ENCODE measurements at regions not wholly inside any gene's neighbourhood (a gene's known extent, or its start where the extent isn't known, plus 50 kb on each side); places are given as distances from the start of the nearest gene placed in this dataset.

DNA sequence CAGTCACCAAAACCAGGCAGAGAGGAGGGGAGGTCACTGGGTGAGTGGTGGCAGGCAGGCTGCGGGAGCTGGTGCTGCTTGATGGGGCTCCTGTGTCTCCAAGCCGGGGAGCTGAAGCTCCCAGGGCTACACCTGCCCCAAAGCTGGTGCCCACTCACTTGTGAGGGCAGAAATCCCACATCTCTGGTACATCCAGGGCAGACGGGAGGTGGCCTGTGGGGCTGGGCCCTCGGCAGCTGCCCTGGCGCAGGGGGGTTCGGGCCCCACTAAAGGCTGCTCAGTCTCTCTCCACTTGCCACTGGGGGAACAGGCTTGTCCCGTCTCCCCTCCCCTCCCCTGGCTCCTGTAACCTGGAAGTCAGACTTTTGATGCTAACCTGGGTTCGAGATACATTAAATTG is 55.6 kb upstream of the PPARA start:
- peaks cover 14% of the 10 kb centered on the region for H3K4me1 Mint-ChIP-seq
- H3K27me3 Mint-ChIP-seq (ENCODE audit: low read depth) = peaks cover 4% of the 10 kb centered on the region
- H3K9me3 Mint-ChIP-seq = no peaks in the 10 kb centered on the region
- H3K36me3 Mint-ChIP-seq (ENCODE audit: low read depth) = no peaks in the 10 kb centered on the region
- no peak overlapping the region for H3K27ac Mint-ChIP-seq
- no peak overlapping the region for H3K4me3 Mint-ChIP-seq
- TF ChIP-seq, protein P1, sequence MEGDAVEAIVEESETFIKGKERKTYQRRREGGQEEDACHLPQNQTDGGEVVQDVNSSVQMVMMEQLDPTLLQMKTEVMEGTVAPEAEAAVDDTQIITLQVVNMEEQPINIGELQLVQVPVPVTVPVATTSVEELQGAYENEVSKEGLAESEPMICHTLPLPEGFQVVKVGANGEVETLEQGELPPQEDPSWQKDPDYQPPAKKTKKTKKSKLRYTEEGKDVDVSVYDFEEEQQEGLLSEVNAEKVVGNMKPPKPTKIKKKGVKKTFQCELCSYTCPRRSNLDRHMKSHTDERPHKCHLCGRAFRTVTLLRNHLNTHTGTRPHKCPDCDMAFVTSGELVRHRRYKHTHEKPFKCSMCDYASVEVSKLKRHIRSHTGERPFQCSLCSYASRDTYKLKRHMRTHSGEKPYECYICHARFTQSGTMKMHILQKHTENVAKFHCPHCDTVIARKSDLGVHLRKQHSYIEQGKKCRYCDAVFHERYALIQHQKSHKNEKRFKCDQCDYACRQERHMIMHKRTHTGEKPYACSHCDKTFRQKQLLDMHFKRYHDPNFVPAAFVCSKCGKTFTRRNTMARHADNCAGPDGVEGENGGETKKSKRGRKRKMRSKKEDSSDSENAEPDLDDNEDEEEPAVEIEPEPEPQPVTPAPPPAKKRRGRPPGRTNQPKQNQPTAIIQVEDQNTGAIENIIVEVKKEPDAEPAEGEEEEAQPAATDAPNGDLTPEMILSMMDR (IDR thresholded peaks at IDR 0.05; ENCODE audit: unreplicated experiment in 3 of 3) = no peak

DNA sequence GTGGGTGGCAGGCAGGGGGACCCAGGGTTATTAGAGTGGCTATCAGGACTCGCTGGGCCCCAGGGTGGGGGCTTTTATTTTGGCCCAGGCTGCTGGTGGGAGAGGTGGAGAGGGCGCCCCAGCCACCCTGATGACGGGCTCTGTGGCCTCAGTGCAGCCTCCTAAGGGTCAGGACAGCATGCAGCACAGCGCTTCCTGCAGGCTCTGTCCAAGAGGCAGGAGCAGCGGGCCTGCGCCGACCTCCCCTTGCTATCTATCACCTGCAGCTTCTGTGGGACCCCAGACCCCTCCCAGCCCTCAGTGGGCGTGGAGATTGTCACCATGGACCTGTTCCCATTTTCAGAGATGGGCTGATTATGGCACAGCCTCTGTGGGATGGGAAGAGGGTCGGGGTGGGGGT is 54.3 kb upstream of the PPARA start:
- Mint-ChIP-seq H3K4me3 (no peak overlapping the region), H3K4me1 (peaks cover 7% of the 10 kb centered on the region), H3K36me3 (ENCODE audit: low read depth) (no peaks in the 10 kb centered on the region)

DNA sequence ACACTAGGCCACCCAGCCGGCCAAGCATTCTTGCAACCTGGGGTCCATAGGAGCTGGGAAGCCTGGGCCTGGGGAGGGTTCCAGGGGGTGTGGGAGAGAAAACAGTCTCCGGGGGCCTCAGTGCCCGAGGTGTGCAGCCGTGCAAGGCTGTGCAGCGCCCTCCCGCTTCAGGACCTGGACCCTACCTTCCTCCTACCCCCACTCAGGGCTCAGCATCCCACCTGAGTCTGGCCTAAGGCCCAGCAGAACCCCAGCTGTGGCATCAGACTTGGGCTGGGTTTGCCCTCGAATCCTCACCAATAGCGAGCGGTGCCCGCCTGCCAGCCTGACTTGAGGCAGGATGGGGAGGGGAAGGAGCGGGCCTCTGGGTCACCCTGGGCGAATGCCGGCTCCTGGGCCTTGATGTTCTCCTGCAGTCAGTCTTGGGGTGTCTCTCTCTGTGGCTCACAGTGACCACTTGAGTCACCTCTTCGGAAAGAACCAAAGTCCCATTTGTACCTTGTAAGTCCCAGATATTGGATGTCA is 53.6 kb upstream of the PPARA start:
- no peak overlapping the region for H3K27ac Mint-ChIP-seq
- peaks cover 4% of the 10 kb centered on the region for H3K27me3 Mint-ChIP-seq (ENCODE audit: low read depth)
- TF ChIP-seq, protein P1 (IDR thresholded peaks at IDR 0.05; ENCODE audit: unreplicated experiment in 3 of 3) = no peak
- H3K36me3 Mint-ChIP-seq (ENCODE audit: low read depth) = no peaks in the 10 kb centered on the region
- H3K4me3 Mint-ChIP-seq = no peak overlapping the region
- H3K4me1 Mint-ChIP-seq = peaks cover 12% of the 10 kb centered on the region
- no peaks in the 10 kb centered on the region for H3K9me3 Mint-ChIP-seq

More for the DNA sequence above, 54.3 kb upstream of the PPARA start:
- H3K9me3 Mint-ChIP-seq = no peaks in the 10 kb centered on the region
- H3K27ac Mint-ChIP-seq = no peak overlapping the region
- peaks cover 4% of the 10 kb centered on the region for H3K27me3 Mint-ChIP-seq (ENCODE audit: low read depth)
- TF ChIP-seq, protein P1 (IDR thresholded peaks at IDR 0.05; ENCODE audit: unreplicated experiment in 3 of 3) = no peak

DNA sequence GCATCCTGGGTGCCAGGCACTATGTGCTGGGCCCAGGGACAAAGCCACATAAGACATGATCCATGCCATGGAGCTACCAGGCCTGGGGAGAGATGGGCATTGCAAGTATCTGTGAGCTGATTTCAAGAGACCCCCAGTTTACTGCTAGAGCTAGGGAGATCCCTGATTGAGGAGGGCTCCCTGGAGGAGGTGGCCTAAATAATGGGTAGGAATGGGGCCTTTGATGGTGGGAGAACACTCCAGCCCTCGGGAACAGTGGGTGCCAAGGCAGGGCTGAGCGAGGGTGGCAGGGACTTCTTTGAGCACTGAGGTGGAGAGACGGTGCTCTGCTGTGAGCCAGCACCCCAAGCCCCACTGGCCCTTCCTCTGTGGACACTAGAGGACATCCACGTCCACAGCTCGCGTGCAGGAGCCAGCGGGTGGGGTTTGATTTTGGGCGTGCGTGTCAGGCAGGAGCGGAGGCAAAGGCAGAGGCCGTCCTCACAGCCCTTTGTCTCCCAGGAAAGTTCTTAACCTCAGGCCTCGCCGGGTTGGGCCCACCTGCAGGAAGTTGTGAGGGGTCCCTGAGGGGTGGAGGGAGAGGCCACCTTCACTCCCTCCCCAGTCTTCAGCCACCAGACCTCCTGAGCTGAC is 52.9 kb upstream of the PPARA start:
- Mint-ChIP-seq H3K27me3 (ENCODE audit: low read depth) (peaks cover 4% of the 10 kb centered on the region), H3K27ac (no peak overlapping the region), H3K36me3 (ENCODE audit: low read depth) (no peaks in the 10 kb centered on the region), H3K4me3 (no peak overlapping the region), H3K4me1 (peaks cover 12% of the 10 kb centered on the region), H3K9me3 (no peaks in the 10 kb centered on the region)
- TF ChIP-seq, protein P1 (IDR thresholded peaks at IDR 0.05; ENCODE audit: unreplicated experiment in 3 of 3) = no peak

DNA sequence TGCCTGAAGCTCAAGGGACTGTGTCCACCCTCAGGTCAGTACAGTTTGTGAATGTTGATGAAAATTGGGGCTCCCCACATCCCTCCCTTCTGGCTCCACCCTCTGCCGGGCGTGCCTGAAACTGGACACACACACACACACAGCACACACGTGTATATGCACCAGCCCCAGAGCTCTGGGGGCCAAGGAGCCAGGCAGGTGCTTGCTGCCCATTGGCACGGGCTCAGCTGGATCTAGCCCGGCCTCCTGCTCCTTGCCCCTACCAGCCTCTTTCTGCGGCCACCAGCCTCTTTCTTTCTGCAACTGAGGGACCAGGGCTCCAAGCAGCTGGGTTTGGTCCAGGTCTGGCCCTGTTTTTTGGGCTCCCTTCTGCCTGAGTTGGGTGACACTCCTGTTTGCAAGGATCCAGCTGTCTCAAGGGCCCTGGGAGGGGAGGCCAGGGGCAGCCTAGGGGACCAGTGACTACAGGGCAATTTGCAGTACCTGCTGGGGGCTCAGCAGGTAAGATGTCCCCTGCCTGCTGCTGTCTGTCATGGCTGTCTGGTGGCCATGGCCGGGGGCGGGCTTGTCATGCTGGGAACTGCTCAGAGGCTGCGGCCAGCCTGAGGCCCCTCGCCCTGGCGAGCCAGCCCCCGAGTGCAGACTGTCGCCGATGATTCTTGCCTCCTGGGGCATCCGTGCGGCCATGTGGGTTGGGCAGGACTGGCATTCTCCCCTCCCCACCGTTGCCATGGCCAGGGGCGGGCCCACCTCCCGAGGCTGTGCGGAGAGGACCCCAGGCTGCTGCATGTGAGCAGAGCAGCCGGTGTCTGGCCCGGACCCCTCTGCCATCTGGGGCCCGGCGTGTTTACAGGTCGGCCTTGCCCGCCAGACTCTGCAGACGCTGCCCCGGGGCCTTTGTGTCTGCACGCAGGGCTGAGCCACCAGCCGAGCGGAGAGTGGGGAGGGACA is 51.5 kb upstream of the PPARA start:
- TF ChIP-seq, protein P1 (IDR thresholded peaks at IDR 0.05; ENCODE audit: unreplicated experiment in 3 of 3) = no peak
- H3K36me3 Mint-ChIP-seq (ENCODE audit: low read depth) = no peaks in the 10 kb centered on the region
- no peak overlapping the region for H3K27ac Mint-ChIP-seq
- peaks cover 4% of the 10 kb centered on the region for H3K4me1 Mint-ChIP-seq
- H3K9me3 Mint-ChIP-seq = no peaks in the 10 kb centered on the region
- H3K27me3 Mint-ChIP-seq (ENCODE audit: low read depth) = no peaks in the 10 kb centered on the region
- no peak overlapping the region for H3K4me3 Mint-ChIP-seq

Measured in nephron (organoid).